WTC11 (cell line): ENCODE measurements at regions not wholly inside any gene's neighbourhood (a gene's known extent, or its start where the extent isn't known, plus 50 kb on each side); places are given as distances from the start of the nearest gene placed in this dataset.

Experiments used
- ATAC-seq: fragments of 200-7000 bp; cut with Tn5 transposase; 2 replicates; pipeline ENCODE4 v1.10.0; 2021; ENCODE audit warnings: mild to moderate bottlenecking, moderate library complexity
- CTCF ChIA-PET: fragments of 300-600 bp; sonication (Branson Sonifier 250); formaldehyde crosslinking; loops from one replicate; lab custom pipeline; 2021; ENCODE audit warnings: antibody characterized with exemption; lab: Charles Lee
- POLR2A ChIA-PET: fragments of 350-600 bp; sonication (Branson Sonifier 250); formaldehyde crosslinking; loops from one replicate; lab custom pipeline; 2021; ENCODE audit warnings: antibody characterized with exemption; lab: Charles Lee
- DNase-seq: peaks from one replicate; pipeline ENCODE4 v3.0.0; 2021; ENCODE audit warnings: low spot score
- H3K27ac Mint-ChIP-seq: 2 replicates; pipeline ENCODE4 v1.8.0; 2021; ENCODE audit warnings: mixed read lengths
- H3K27me3 Mint-ChIP-seq: 2 replicates; pipeline ENCODE4 v1.8.0; 2021; ENCODE audit warnings: low read depth, mild to moderate bottlenecking, moderate library complexity, mixed read lengths
- H3K36me3 Mint-ChIP-seq: 2 replicates; pipeline ENCODE4 v1.8.0; 2021; ENCODE audit warnings: mixed read lengths
- H3K4me1 Mint-ChIP-seq: 2 replicates; pipeline ENCODE4 v1.8.0; 2022; ENCODE audit warnings: mixed read lengths
- H3K4me3 Mint-ChIP-seq: 2 replicates; pipeline ENCODE4 v1.8.0; 2021; ENCODE audit warnings: mild to moderate bottlenecking, moderate library complexity, mixed read lengths
- H3K9me3 Mint-ChIP-seq: 2 replicates; pipeline ENCODE4 v1.8.0; 2021; ENCODE audit warnings: mixed read lengths
- CDX4 ChIP-seq: fragments of 250-450 bp; sonication (Bioruptor Pico); IDR thresholded peaks from 2 replicates; pipeline ENCODE4 v1.9.0; 2021; ENCODE audit warnings: moderate library complexity, mild to moderate bottlenecking, inconsistent platforms, borderline replicate concordance
- CREM ChIP-seq: sonication (generic); formaldehyde crosslinking; IDR thresholded peaks from 2 replicates; pipeline ENCODE4 v1.8.1; 2022; ENCODE audit warnings: mild to moderate bottlenecking, missing genetic modification reagents, moderate library complexity
- ERG ChIP-seq: fragments of 250-450 bp; sonication (Bioruptor Pico); IDR thresholded peaks from 2 replicates; pipeline ENCODE4 v1.8.0; 2021; ENCODE audit warnings: mild to moderate bottlenecking
- ESRRA ChIP-seq: sonication (generic); formaldehyde crosslinking; IDR thresholded peaks from 2 replicates; pipeline ENCODE4 v1.8.1; 2022; ENCODE audit warnings: mild to moderate bottlenecking, missing genetic modification reagents, borderline replicate concordance
- ETV6 ChIP-seq: sonication (generic); formaldehyde crosslinking; IDR thresholded peaks from 2 replicates; pipeline ENCODE4 v1.8.1; 2022; ENCODE audit warnings: mild to moderate bottlenecking, missing genetic modification reagents
- FOXP1 ChIP-seq: sonication (generic); formaldehyde crosslinking; IDR thresholded peaks from 2 replicates; pipeline ENCODE4 v1.8.0; 2022; ENCODE audit warnings: missing genetic modification reagents, mild to moderate bottlenecking, moderate library complexity, borderline replicate concordance
- FOXP4 ChIP-seq: sonication (generic); formaldehyde crosslinking; IDR thresholded peaks from 2 replicates; pipeline ENCODE4 v1.8.0; 2022; ENCODE audit warnings: mild to moderate bottlenecking, missing genetic modification reagents
- GRHL2 ChIP-seq: fragments of 250-450 bp; sonication (Bioruptor Pico); IDR thresholded peaks from 2 replicates; pipeline ENCODE4 v1.8.0; 2022; ENCODE audit warnings: mild to moderate bottlenecking, moderate library complexity; ENCODE audit not compliant: insufficient replicate concordance, severe bottlenecking
- IRF2 ChIP-seq: sonication (generic); formaldehyde crosslinking; IDR thresholded peaks from 2 replicates; pipeline ENCODE4 v1.8.0; 2022; ENCODE audit warnings: low read depth, missing genetic modification reagents, borderline replicate concordance
- NFYB ChIP-seq: sonication (generic); formaldehyde crosslinking; conservative IDR thresholded peaks from 2 replicates; pipeline ENCODE4 v1.8.0; 2022; ENCODE audit warnings: low read depth, missing genetic modification reagents
- STAT6 ChIP-seq: sonication (generic); formaldehyde crosslinking; conservative IDR thresholded peaks from 2 replicates; pipeline ENCODE4 v1.8.1; 2023; ENCODE audit warnings: mild to moderate bottlenecking, low read depth, missing genetic modification reagents, moderate library complexity
- TEAD1 ChIP-seq: sonication (generic); formaldehyde crosslinking; IDR thresholded peaks from 2 replicates; pipeline ENCODE4 v1.8.0; 2022; ENCODE audit warnings: mild to moderate bottlenecking, missing genetic modification reagents
- TP53 ChIP-seq: sonication (generic); formaldehyde crosslinking; IDR thresholded peaks from 2 replicates; pipeline ENCODE4 v1.8.1; 2023; ENCODE audit warnings: mild to moderate bottlenecking, missing genetic modification reagents
- ZBTB43 ChIP-seq: sonication (generic); formaldehyde crosslinking; IDR thresholded peaks from 2 replicates; pipeline ENCODE4 v1.8.1; 2023; ENCODE audit warnings: mild to moderate bottlenecking, missing genetic modification reagents
- ZMAT4 ChIP-seq: fragments of 250-450 bp; sonication (Bioruptor Pico); IDR thresholded peaks from 2 replicates; pipeline ENCODE4 v1.9.0; 2021; ENCODE audit warnings: mild to moderate bottlenecking
- ZNF138 ChIP-seq: sonication (generic); formaldehyde crosslinking; conservative IDR thresholded peaks from 2 replicates; pipeline ENCODE4 v1.8.1; 2022; ENCODE audit warnings: mild to moderate bottlenecking, moderate library complexity, missing genetic modification reagents
- ZNF396 ChIP-seq: fragments of 250-450 bp; sonication (Bioruptor Pico); IDR thresholded peaks from 2 replicates; pipeline ENCODE4 v1.8.0; 2021; ENCODE audit warnings: mild to moderate bottlenecking, moderate library complexity, borderline replicate concordance
- ZNF423 ChIP-seq: fragments of 250-450 bp; sonication (Bioruptor Pico); IDR thresholded peaks from 2 replicates; pipeline ENCODE4 v2.1.2; 2022; ENCODE audit warnings: mild to moderate bottlenecking, moderate library complexity
- ZNF425 ChIP-seq: fragments of 250-450 bp; sonication (Bioruptor Pico); conservative IDR thresholded peaks from 2 replicates; pipeline ENCODE4 v1.9.0; 2021; ENCODE audit warnings: mild to moderate bottlenecking

GRCh38 chr2:108079736-108080135 is 93.4 kb downstream of the SLC5A7 start:
- no peak overlapping the region for H3K27ac Mint-ChIP-seq
- peaks cover 15% of the 10 kb centered on the region for H3K9me3 Mint-ChIP-seq
- no peak for DNase-seq
- TF ChIP-seq TP53 (no peak), ZNF425 (no peak), CREM (no peak), TEAD1 (no peak), FOXP4 (CRISPR knock-in tag) (no peak), IRF2 (CRISPR knock-in tag) (no peak), ZNF396 (CRISPR knock-in tag) (no peak), ZMAT4 (CRISPR knock-in tag) (no peak), NFYB (CRISPR knock-in tag) (no peak), ETV6 (CRISPR knock-in tag) (no peak), ESRRA (no peak), ZNF423 (CRISPR knock-in tag) (no peak), ZNF138 (CRISPR knock-in tag) (no peak), CDX4 (CRISPR knock-in tag) (no peak), FOXP1 (CRISPR knock-in tag) (no peak), STAT6 (no peak), ZBTB43 (CRISPR knock-in tag) (no peak), GRHL2 (CRISPR knock-in tag) (no peak)
- ATAC-seq = no peak
- H3K36me3 Mint-ChIP-seq = no peaks in the 10 kb centered on the region
- H3K4me3 Mint-ChIP-seq = no peak overlapping the region
- H3K27me3 Mint-ChIP-seq = no peaks in the 10 kb centered on the region
- ChIA-PET POLR2A (no interaction called here), CTCF (no interaction called here)
- H3K4me1 Mint-ChIP-seq = peaks cover 11% of the 10 kb centered on the region

- ChIA-PET POLR2A (no interaction called here), CTCF (no interaction called here)
Measured at GRCh38 chr2:108080177-108080576, 93.9 kb downstream of the SLC5A7 start.

More at GRCh38 chr2:108080177-108080576, 93.9 kb downstream of the SLC5A7 start:
- no peak for DNase-seq
- Mint-ChIP-seq H3K4me1 (peaks cover 7% of the 10 kb centered on the region), H3K27me3 (no peaks in the 10 kb centered on the region), H3K4me3 (no peak overlapping the region), H3K9me3 (peaks cover 15% of the 10 kb centered on the region), H3K36me3 (no peaks in the 10 kb centered on the region), H3K27ac (no peak overlapping the region)
- ATAC-seq = no peak
- TF ChIP-seq ERG (CRISPR knock-in tag) = no peak
- TF ChIP-seq, all 79 proteins: peak for 0
